HEK293T (cell line): ENCODE measurements at regions not wholly inside any gene's neighbourhood (a gene's known extent, or its start where the extent isn't known, plus 50 kb on each side); places are given as distances from the start of the nearest gene placed in this dataset.

Experiments
- ARNT ChIP-seq: fragments of 450-650 bp; IDR thresholded peaks from 2 replicates; pipeline ENCODE4 v1.6.1; 2017; ENCODE audit warnings: mild to moderate bottlenecking
- BHLHE40 ChIP-seq: fragments of 450-650 bp; IDR thresholded peaks from 2 replicates; pipeline ENCODE4 v1.6.1; 2016; ENCODE audit warnings: mild to moderate bottlenecking, moderate library complexity, borderline replicate concordance
- CTBP1 ChIP-seq: fragments of 450-650 bp; IDR thresholded peaks from 2 replicates; pipeline ENCODE4 v1.6.1; 2016; ENCODE audit warnings: borderline replicate concordance
- FOXM1 ChIP-seq: fragments of 450-650 bp; IDR thresholded peaks from 2 replicates; pipeline ENCODE4 v1.6.1; 2017; ENCODE audit warnings: mild to moderate bottlenecking, borderline replicate concordance
- NFRKB ChIP-seq: fragments of 450-650 bp; IDR thresholded peaks from 2 replicates; pipeline ENCODE4 v1.6.1; 2016; ENCODE audit warnings: mild to moderate bottlenecking, moderate library complexity
- TARDBP ChIP-seq: fragments of 450-650 bp; IDR thresholded peaks from 2 replicates; pipeline ENCODE4 v1.6.1; 2016
- ZNF384 ChIP-seq: fragments of 450-650 bp; IDR thresholded peaks from 2 replicates; pipeline ENCODE4 v1.6.1; 2016

DNA sequence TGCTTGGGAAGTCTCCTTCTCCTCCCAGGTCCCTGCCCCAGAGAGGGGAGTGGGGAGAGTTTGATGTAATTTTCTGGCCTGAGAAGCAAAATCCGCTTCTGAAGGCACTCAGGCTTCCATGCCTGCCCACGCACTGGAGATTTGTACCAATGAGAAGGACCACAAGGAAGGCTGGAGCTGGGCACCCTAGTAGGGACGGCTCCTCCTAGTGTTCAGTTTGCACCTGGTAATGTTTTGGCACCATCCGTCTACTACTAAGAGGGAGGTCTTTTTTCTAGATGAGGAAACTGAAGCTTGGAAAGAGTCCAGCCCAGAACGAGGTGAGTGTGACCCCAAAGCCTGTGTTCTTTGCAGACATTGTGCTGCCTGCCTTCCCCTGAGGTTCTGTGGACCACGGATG, 83.6 kb upstream of the NLRP1 start:
- TF ChIP-seq CTBP1: no peak
- no peak for TF ChIP-seq FOXM1
- TF ChIP-seq NFRKB: no peak
- TF ChIP-seq BHLHE40: no peak
- TF ChIP-seq ARNT: no peak
- TF ChIP-seq TARDBP: no peak
- no peak for TF ChIP-seq ZNF384
